WI38 (cell line): ENCODE measurements at regions not wholly inside any gene's neighbourhood (a gene's known extent, or its start where the extent isn't known, plus 50 kb on each side); places are given as distances from the start of the nearest gene placed in this dataset.

Source experiments
- H3K4me3 ChIP-seq: 2 replicates; pipeline ENCODE4 v1.5.1; 2011; ENCODE audit warnings: low read depth, mild to moderate bottlenecking, control low read depth, low read length
- CTCF ChIP-seq: IDR thresholded peaks from 2 replicates; pipeline ENCODE4 v1.5.1; 2012; ENCODE audit warnings: low read depth, mild to moderate bottlenecking, control low read depth, low read length

GRCh38 chr5:72693546-72694205 is 122.8 kb upstream of the TNPO1 start:
- H3K4me3 ChIP-seq: no peak overlapping the region
- TF ChIP-seq CTCF: no peak

- no peak for TF ChIP-seq CTCF
- H3K4me3 ChIP-seq: no peak overlapping the region
Observed at GRCh38 chr5:72692651-72693442, 123.6 kb upstream of the TNPO1 start.

GRCh38 chr5:72692231-72692637 is 124.2 kb upstream of the TNPO1 start:
- no peak for TF ChIP-seq CTCF
- no peak overlapping the region for H3K4me3 ChIP-seq

GRCh38 chr5:72691751-72692150 is 124.7 kb upstream of the TNPO1 start:
- H3K4me3 ChIP-seq: no peak overlapping the region
- no peak for TF ChIP-seq CTCF

GRCh38 chr5:72688916-72689315 is 127.5 kb upstream of the TNPO1 start:
- TF ChIP-seq CTCF: no peak
- no peak overlapping the region for H3K4me3 ChIP-seq

- TF ChIP-seq CTCF: no peak
- H3K4me3 ChIP-seq: no peak overlapping the region
Observed at GRCh38 chr5:72687288-72687687, 129.2 kb upstream of the TNPO1 start.

- TF ChIP-seq CTCF: no peak
- no peak overlapping the region for H3K4me3 ChIP-seq
Observed at GRCh38 chr5:72682561-72682960, 133.9 kb upstream of the TNPO1 start.
